Mesenteric fat pad (tissue), 1 donor: ENCODE measurements at regions not wholly inside any gene's neighbourhood (a gene's known extent, or its start where the extent isn't known, plus 50 kb on each side); places are given as distances from the start of the nearest gene placed in this dataset.
"Not testable (repeated sequence)": the region's sequence is repeated elsewhere in the genome, so short reads cannot be mapped to it uniquely, and the experiment has no call there.

Source experiments
- DNase-seq: peaks from one replicate; pipeline ENCODE4 v3.0.0-alpha.2; 2020; ENCODE audit warnings: low spot score
- donor health status: DM: yes; HTN: yes; CAD: no.

DNA sequence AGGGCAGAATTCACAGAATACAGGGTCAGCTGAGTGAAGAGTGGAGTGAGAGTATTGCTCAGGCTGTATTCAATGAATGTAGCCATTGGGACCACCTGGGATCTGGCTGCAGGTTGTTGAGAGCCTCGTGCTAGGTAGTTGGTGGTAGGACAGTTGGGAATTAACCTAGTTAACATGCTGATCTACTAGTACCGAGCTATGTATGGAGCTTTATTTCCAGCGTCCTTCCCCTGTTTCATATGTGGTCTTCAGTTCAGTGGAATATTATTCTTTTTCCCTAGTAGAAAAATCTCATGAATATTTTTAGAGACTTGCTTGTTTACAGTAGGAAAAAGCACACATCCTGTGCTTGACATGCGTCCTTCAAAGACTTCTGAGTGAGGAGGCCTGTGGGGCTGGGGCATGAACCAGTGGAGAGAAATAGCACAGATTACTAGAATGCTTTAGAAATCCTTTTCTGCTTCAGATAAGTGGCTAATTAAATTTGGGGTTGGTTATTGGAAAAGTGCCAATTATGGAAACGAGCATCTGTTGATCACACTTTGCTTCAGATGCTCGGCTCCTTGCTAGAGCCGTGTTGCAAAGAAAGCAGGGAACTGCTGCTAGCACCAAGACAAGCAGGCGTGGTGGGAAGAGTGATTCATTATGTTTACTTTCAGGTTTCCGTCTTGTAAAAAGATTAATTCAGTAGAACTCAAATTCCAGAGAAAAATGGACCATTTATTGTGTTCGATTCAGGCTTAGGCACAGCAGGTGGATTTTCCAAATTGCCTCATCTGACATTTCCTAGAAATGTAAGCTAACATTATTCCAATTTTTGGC, 53.6 kb downstream of the ARF6 start:
- no peak for DNase-seq

DNA sequence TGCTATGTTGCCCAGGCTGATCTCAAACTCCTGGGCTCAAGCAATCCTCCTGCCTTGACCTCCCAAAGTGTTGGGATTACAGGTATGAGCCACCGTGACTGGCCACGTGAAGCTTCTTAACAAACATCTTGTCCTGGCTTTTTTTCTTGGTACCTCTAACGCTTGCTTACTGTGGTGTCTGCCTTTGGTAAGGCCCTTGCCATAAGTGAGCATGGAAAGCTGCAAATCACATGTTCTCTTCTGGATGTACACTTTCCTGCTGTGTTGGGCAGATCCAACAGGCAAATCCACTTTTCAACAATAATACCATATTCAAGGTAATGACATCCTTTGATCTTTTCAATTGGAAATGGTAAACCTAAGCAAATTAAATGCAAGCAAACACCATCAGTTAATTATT, 54.6 kb downstream of the ARF6 start:
- no peak for DNase-seq

DNA sequence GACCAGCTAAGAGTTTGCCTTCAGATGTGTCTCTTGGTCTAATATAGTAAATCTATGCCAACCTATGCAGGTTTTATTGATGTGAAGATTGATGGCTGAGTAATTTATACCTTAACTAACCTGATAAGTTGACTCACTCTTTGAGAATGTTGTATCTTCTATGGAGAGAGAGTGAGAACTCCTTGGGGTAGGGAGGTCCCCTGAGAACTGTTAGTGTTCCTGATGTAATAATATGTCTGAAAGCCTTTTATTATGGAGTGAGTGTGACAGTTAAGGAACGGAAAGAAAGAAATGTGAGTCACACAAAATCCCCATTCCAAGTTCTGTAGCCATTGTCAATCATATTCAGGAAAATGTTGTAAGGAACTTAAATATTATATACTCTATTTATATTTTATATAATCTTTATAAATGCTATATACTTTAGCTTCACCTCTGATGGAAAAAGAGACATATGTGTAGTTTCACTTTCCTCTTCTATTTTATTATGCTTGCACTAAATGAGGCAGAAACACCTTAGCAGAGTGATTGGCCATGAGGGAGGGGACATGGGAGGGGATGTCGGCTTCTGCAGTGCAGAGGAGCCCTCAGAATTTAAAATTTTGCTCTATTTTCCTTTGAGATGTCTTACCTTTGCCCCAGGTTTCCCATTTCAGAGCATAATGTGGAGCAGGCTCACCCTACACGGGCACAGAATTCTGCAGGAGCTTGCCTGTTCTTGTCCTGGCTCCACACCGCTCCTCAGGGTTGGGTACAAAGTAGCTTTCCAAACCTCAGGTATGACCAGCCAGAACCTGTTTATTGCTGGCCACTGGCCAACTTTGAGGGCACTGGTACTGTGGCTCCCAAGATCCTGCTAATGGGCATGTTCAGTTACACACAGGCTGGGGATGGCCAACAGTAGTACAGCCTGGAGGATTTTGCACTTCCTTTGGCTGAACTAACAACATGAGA, 57.7 kb downstream of the ARF6 start:
- DNase-seq, result no peak

DNA sequence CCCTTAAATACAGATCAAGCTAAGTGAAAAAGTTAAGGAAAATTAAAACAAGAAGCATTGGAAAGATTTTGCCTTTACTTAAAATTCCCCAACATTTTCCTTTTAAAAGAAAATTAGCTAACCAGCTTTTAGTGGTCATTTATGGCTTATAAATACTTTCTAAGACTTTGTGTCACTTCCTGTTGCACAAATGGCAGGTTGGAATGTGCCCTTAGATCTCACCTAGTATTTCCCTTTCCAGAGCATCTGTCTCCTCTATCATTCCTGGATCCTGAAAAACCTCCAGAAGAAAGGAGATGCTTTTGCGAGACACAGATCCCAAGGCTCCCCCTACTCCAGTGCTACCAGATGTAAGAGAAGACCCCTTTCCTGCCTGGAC, 58.3 kb downstream of the ARF6 start:
- no peak for DNase-seq

DNA sequence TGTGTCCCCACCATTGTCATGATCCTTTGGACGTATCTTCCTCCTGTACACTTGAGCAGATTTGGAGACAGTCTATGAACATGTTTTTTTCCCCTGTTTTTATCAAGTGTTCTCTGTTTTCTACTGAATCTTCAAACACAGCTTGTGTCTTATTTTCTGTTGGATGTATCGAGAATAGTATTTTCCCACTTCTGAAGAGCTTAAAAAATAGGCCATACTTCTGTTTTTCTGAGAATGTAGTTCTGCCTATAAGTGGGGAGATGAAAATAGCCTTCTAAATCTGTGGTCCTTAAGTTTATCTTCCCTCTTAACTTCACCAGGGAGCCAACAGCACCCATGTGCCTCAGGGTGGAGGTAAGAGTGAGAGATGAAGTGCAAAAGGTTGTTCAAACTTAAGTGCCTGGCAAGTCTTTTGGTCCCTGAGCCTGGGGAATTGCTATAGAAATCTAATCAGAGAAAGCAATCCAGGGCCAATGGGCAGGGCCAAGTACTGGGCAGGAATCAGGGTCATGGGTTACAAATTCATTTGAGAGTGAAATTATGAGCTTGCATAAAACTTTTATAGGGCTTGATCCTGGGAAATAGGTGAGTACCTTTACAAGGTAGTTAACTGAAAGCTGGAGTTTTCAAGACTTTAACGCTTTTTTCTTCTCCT, 58.9 kb downstream of the ARF6 start:
- no peak for DNase-seq

DNA sequence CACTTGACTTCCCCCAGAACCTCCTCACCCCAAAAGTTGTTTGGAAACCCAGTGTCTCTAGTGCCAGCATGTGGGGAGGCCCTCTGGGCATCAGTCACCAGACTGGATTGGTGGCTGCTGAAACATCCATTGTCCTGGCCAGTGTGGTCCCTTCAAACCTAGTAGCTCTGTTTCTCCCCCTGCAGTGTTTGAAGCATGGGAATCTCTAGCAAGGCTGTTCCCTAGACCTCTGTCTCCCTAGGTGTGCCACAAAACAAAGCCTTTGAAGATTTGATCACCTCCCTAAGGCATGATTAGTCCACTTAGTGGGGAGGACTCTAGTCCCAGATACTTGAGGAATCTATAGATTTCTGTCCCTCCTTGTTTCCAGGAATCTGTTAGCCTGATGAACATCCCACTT, 60.3 kb downstream of the ARF6 start:
- no peak for DNase-seq

DNA sequence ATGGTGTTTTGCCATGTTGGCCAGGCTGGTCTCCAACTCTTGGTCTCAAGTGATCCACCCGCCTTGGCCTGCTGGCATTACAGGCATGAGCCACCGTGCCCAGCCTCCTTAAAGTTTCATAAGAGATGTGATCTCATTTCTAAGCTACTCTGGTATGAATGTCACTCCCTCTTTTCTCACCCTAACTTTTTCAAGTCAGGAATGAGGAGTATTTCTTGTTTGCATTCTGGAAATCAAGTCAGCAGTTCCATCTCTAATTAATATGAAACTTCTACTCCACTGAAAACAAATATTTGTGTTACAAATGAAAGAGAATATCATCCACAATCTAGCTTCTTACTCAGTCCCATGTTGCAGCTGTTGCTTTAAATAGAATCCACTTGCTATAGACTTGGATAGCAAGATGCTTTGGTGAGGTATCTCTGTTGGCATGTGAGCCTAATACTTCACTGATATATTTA, 61.3 kb downstream of the ARF6 start:
- no peak for DNase-seq

DNA sequence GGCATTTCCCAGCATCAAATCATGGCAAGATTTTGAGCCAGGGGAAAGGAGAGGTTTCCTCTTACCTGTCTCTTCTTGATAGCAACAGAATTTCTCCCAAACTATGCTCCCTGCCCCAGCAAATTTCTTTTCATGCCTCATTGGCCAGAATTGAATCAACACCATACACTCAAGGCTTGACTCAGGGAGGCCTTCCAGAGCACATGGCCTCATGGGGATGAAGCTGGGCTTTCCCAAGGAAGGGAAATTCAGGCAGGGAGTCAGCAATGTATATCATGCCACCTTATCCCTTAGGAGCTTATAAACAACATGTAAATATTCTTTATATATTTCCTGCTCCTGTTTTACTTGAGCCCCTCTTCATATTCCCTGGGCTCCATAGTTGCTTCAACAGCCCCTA, 62.1 kb downstream of the ARF6 start:
- no peak for DNase-seq

DNA sequence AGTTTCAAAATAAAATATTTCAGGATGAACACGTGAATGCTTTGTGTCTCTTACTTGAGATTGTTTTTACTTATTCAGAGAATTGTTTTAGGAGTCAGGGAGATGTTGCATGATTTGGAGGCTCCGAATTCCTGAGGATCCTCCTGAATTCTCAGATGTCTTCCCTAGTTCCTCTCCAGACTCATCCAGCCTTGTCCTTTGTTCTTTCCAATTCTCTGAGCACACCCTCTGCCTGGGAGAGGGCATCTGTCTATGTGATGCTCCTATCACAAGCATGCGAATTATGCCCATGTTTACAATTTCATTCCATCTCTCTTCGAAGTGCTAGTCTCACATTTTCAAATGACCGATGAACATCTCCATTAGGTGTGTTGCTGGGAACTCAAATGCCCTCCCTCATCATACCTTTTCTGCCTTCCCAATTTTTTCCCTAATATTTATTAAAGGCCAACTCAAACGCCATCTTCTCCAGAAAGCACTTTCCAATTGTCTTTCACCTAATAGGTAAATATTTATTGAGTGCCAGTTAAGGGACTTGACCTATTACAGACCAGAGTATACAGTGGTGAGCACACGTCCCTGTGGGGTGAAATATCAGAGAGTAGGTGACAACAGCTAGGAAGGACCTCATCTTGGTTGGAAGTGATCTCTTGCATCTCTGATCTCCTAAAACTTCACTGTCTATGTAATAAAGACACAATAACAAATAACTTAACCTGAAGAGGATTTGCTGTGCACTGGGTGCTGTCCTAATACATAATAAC, 64.4 kb downstream of the ARF6 start:
- DNase-seq, result no peak

DNA sequence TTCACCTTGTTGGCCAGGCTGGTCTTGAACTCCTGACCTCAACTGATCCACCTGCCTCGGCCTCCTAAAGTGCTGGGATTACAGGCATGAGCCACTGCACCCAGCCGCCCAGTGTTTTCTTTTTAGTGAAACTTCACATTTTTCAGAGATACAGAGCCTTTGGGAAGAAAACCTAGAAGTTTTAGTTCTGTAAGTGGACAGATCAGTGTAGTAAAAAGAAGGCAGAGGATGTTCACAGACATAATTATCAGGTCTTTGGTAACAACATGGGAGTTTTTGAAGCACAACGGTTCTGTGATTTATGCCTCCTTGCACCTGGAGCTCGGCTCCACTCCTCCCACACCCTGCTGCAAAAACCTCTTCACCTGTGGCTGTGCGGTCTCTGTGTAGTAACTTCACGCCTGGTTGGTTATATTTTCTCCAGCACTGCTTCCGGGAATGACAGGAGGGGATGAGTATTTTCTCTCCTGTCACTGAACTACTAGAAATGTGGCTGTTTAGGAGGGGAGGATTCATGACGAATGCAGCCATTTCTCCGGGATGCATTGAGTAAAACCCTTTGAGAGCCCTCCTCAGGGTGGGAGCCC, 67.0 kb downstream of the ARF6 start:
- no peak for DNase-seq

DNA sequence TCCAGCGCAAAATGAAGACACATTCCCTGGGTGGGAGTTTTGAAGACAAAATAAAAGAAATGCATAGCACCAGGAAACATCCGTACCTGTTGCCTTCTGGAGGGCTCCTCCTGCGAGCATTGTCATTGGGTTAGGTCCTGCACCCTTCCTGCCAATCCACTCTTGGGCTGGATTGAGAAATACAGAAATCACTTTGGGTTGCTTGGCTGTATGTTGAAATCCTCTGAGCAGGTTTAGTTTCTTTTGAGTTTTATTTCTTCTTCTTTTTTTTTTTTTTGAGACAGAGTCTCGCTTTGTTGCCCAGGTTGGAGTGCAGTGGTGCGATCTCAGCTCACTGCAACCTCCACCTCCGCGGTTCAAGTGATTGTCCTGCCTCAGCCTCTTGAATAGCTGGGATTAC, 67.6 kb downstream of the ARF6 start:
- DNase-seq, result no peak

DNA sequence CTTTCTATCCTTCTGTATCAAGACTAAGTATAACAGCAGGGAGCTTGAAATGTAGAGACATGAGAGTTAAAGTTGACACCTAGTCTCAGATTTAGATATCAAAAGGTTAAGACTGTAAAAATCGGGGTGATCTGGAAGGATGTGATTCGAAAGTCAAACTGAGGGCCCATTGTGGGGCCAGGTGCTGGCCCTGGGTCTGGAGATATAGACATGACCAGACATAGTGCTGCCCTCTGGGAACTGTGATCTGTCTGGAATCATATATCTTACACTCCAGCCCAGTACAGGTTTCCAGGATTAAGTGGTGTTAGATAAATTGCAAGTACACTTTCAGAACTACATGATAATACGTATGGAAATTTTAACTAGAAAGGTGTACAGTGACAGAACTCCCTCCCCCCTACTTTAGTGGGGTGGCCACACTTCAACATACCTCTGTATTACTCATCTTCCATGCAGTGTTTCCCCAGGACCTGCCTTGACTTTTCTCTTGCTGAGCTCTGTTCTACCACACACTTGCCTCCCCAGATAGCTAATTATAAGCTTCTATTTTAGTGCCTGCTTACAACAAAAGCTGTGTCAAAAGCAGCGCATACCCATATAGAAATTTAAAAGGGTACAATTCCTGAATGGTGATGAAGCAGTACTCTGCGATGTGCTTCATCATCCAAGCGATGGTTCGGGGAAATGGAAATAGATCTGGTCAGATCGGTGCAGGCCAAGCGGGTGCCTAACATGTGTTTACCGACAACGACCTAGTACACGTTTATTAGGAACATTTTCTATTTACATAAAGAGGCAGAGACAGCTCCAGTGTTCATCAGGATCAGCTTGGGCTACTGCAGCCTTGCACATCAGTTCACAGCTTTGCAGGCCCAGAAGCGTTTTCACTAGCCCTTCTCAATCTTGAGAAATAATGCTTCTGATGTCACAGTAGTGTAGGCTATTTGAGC, 68.7 kb downstream of the ARF6 start:
- DNase-seq, result no peak

DNA sequence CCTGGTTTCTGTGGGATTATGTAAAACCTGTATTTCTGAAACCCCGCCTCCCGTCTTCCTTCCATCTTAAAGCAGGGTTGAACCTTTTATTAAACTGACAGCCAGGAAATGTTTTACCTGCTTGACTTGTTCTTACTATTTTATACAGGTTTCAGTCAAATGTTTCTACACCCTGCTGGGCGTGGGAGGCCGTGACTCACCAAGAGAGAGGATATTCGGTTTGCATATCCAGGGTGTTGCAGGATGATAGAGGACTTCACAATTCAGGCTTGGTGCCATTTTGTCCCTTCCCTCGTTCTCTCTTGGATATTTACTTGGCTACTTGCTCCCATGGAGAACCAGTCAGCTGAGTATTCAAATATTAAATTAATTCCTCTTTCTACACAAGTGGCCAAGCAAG, 69.7 kb downstream of the ARF6 start:
- DNase-seq, result no peak

DNA sequence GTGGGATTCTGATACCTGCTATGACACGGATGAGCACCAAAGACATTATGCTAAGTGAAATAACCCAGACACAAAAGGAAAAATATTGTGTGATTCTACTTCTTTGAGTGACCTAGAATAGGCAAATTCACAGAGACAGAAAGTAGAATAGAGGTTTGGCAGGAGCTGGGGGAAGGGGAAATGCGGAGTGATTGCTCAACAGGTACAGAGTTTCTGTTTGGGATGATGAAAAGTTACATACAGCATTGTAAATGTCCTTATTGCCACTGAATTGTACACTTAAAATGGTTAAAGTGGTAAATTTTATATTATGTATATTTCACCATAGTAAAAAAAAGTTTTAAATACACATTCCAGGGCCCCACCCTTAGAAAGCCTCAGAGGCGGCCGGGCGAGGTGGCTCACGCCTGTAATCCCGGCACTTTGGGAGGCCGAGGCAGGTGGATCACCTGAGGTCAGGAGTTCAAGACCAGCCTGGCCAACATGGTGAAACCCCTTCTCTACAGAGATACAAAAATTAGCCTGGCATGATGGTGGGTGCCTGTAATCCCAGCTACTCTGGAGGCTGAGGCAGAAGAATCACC, 72.3 kb downstream of the ARF6 start:
- not testable (repeated sequence) for DNase-seq

DNA sequence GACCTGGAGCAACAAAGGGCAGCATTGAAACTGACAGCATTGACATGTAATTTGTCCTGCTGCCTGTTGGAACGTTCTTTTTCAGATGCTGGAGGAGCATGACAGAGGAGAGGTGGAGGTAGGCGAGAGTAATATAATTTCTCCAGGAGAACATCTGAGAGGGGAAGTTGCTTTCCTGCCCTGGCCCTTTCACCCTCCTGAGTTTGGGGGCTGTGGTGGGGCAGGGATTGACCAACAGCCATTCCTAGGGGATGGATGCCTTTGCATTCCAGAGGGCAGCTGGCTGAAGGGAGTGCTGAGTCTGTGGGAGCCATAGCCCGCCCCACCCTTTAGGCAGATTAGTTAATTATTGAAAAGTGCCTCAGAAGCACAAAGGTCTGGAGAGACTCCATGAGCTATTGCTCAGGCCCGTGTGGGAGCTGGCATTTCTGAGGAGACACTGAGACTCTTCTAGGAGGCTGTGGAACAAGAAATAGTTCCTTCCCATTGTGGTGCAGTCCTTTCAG, 73.5 kb downstream of the ARF6 start:
- no peak for DNase-seq

DNA sequence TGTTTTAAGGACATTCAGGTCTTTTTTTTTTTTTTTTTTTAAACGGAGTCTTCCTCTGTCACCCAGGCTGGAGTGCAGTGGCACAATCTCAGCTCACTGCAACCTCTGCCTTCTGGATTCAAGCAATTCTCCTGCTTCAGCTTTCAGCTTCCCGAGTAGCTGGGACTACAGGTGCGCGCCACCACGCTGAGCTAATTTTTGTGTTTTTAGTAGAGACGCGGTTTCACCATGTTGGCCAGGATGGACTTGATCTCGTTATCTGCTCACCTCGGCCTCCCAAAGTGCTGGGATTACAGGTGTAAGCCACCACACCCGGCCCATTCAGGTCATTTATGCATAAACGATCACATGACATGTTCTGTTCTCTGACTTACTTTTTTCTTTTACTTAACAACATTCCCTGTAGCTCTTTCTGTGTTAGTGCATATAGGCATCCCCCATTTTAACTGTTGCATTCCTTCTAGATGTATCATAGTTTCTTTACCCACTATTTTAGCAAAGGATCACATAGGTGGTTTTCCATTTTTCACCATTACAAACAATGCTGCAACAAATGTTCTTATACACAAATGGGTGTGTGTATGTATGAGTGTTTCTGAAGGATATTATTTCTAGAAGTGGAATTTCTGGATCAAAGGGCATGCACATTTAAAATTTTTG, 74.2 kb downstream of the ARF6 start:
- DNase-seq, result no peak

DNA sequence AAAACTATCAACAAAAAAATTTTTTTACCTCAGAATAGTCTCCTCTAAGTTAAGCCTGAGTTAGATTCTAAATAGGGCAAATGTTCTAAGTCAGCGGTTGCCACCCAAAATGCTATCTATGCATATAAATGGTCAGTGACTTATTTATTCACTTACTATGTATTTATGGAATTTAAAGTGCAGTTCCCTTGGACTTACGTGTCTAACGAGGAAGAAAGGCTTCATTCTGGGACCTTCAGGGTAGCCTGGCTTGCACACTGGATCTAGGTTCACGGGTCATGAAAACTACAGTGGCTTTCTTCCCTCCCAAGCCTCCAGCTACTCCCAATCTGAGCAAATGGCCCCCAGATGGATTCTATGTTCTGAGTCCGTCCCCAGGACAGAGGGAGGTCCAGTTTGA, 77.1 kb downstream of the ARF6 start:
- DNase-seq, result no peak

DNA sequence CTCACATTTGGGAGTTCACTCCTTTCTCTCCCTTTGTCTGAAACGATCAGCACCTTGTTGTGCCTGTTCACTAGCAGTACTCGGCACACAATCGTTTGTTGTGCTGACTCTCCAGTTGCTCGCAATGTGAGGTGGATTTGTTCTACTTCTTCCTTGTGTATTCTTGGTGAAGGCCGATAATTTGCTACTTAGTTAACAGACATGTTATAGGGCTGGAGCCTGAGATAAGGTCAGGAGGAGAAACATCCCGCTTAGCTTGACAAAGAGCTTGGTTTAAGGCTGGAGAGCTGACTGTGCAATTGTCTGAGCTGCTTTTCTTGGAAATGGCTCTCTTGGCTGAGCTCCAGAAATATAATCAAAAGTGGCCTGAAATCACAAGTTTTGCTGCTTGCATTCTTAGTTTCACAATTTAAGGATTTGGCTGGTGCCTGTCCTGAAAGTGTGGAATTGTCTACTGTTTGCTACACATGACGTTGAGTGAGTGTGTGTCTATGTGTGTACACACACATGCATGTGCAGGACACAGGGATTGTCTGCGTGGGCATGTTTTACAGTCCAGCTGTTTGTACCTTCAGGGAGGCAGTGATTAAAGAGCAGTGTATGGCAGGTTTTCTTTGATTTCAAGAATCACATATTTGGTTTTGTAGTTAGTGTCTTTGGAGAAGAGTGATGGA, 77.7 kb downstream of the ARF6 start:
- no peak for DNase-seq
